HG03066 (cell line): ENCODE measurements at regions not wholly inside any gene's neighbourhood (a gene's known extent, or its start where the extent isn't known, plus 50 kb on each side); places are given as distances from the start of the nearest gene placed in this dataset.

Experiments
- ATAC-seq: cut with Tn5 transposase; IDR thresholded peaks from one replicate; pipeline ENCODE4 v1.9.1; 2021; ENCODE audit warnings: low read depth; ENCODE audit not compliant: unreplicated experiment

GRCh38 chr14:31943217-31943799, 133.8 kb upstream of the ARHGAP5 start:
- ATAC-seq = no peak

- no peak for ATAC-seq
Measured at GRCh38 chr14:31943861-31944255, 133.2 kb upstream of the ARHGAP5 start.

- no peak for ATAC-seq
Measured at GRCh38 chr14:31944256-31945073, 132.6 kb upstream of the ARHGAP5 start.

- no peak for ATAC-seq
Measured at GRCh38 chr14:31945074-31945613, 132.0 kb upstream of the ARHGAP5 start.

- no peak for ATAC-seq
Measured at GRCh38 chr14:31945701-31946100, 131.4 kb upstream of the ARHGAP5 start.

GRCh38 chr14:31947076-31947475, 130.0 kb upstream of the ARHGAP5 start:
- ATAC-seq = no peak

GRCh38 chr14:31947680-31948595, 129.2 kb upstream of the ARHGAP5 start:
- ATAC-seq = no peak

GRCh38 chr14:31949709-31950108, 127.4 kb upstream of the ARHGAP5 start:
- ATAC-seq = no peak

- no peak for ATAC-seq
Measured at GRCh38 chr14:31950331-31950730, 126.8 kb upstream of the ARHGAP5 start.

- no peak for ATAC-seq
Measured at GRCh38 chr14:31950764-31951637, 126.1 kb upstream of the ARHGAP5 start.

- ATAC-seq = no peak
Measured at GRCh38 chr14:31951638-31951964, 125.5 kb upstream of the ARHGAP5 start.

GRCh38 chr14:31952573-31952972, 124.5 kb upstream of the ARHGAP5 start:
- no peak for ATAC-seq

- ATAC-seq = no peak
Measured at GRCh38 chr14:31953210-31953609, 123.9 kb upstream of the ARHGAP5 start.

- no peak for ATAC-seq
Measured at GRCh38 chr14:31954991-31955390, 122.1 kb upstream of the ARHGAP5 start.

- no peak for ATAC-seq
Measured at GRCh38 chr14:31955936-31956579, 121.0 kb upstream of the ARHGAP5 start.

GRCh38 chr14:31957565-31957964, 119.5 kb upstream of the ARHGAP5 start:
- no peak for ATAC-seq

GRCh38 chr14:31960039-31960438, 117.1 kb upstream of the ARHGAP5 start:
- ATAC-seq = no peak

- no peak for ATAC-seq
Measured at GRCh38 chr14:31961896-31962295, 115.2 kb upstream of the ARHGAP5 start.

GRCh38 chr14:31962920-31963319, 114.2 kb upstream of the ARHGAP5 start:
- no peak for ATAC-seq

GRCh38 chr14:31963587-31963986, 113.5 kb upstream of the ARHGAP5 start:
- no peak for ATAC-seq
